ENCODE measurements at regions not wholly inside any gene's neighbourhood (a gene's known extent, or its start where the extent isn't known, plus 50 kb on each side); places are given as distances from the start of the nearest gene placed in this dataset.
"Not testable (repeated sequence)": the region's sequence is repeated elsewhere in the genome, so short reads cannot be mapped to it uniquely, and the experiment has no call there.

DNA sequence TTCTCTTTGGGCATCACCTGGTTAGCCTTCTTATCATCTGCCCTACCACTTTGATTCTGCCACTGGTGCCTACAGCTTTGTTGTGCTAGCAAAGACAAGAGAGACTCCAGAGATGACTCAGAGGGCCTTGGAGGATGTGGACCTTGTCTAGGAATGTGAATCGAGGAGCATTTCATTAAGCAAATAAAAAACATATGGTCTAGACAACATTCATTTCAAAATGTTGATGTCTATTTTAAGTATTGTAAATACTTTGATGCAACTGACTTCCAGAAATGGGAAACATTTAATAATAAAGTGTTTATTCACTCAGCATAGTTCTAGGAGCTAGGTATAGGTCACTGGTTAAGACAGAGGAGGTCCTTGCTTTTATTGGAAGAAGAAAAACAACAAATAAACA lies 195.5 kb downstream of the CDCA7 start:
- no peak for DNase-seq

DNA sequence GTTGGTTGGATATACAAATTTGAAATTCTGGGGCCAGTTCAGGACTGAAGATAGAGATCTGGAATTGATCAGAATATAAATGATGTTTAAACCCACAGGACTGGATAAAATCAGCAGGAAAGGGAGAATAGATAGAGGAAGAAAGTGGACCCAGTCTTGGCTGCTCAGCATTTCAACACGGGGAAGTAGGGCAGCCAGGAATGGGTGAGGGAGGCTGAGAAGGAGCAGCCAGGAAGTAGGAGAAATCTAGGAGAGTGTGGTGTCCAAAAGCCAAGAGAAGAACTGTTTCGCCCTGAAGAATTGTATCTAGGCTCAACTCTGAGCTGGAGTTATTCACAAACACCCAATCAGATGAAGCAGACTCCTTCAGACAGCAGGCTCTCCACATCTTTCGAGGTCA lies 197.9 kb downstream of the CDCA7 start:
- no peak for DNase-seq

DNA sequence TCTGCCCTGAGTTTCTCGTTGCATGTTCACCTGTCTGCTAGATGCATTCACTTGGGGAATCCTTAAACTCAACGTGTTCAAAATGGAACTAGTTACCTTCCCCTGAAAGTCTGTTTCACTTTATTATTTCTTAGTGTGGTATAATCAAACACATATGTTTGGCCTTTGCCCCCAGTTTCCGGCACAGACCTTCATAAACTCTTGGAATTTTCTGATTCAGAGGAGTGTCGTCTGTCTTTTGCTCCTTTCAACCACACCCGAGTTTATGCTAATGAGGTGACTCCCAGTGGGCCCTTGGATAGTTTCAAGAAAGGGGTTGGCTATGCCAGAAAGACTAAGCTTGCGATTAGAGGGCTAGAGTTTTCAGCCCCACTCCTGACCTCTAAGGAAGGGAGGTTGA lies 198.9 kb downstream of the CDCA7 start:
- no peak for DNase-seq

DNA sequence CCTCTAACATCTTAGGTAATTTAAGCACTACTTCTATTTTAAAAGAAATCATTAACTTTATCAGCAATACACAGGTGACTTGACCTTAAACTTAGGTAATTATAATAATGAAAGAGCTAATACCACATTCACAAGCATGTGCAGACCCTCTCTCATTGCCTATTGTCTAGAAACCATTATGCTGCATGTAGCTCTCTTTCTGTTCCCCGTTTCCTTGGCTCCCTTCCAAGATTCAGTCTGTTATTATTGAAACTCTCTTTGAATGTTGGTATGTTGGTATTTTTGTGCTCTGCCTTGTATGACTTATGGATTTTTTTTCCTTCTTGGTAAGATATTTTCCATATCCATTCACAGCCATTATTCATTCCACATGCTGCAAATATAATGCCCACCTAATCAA lies 201.2 kb downstream of the CDCA7 start:
- no peak for DNase-seq

DNA sequence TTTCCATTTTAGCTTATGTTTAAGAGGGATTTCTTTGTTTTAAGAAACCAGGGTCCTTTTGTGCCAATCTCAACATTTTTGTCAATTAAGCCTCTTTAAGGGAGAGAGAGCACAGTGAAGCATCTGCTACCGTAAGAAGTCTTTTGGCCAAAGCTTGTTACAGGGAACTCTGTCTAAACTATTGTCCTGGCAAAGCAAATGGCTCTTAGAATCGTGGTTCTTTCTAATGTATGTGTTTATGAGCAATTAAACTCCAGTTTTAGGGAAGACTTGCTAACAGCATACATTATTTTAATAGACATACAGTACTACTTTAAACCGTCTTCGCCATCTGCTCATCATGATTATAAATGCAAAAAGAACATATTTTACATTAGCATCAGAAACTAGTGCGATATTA lies 202.1 kb downstream of the CDCA7 start:
- DNase-seq = no peak

DNA sequence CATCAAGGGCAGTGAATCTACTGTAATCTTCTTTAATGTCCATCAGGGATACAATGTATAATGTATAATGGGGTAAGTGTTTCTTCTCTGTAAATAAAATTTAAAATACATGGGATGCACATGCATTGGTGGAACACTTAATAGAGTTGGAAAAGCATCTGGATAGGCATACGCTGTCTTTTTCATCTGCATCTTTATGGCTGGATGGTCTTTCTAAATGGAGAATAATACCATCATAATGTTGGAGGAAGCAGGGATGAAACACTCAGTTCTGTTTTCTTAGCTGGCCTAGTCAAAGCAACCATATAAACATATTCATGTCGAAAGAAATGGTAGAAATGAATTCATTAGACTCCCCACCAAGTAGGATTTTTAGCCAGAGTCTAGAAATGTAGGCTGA lies 202.8 kb downstream of the CDCA7 start:
- no peak for DNase-seq

DNA sequence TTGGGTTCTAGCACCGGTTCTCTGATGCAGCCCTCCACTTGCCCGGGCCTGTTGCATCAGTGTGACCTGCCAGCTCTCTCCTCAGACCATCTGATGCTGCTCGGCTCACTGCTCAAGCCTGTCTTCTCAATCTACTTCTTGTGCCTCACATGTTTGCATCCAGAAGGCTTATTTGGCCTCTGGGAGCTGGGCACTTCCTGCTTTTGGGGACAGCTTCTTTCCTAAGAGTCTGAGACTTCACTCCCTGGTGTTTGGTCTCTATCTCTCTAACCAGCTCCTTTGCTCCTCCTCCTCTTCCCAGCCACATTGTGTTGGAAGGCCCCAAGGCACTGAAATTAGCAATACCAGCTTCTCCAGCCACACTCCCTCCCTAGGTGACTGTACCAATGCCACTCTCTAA lies 212.8 kb downstream of the CDCA7 start:
- no peak for DNase-seq

DNA sequence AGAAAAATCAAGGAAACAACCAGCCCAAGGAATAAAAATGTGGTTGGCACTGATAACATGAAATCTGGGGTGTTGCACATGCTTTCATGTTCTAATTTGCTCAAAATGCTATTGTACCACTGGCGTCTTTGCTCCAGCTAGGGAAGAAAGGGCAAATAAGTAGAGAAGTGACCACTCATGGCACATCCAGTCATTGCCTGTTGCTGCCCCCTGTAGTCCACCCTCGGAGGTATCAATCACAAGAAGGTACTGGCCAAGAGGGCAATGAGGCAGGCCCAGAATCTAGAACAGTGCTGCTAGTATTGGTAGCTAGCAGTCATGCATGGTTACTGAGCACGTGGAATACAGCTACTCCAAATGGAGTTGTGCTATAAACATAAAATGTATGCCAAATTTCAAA lies 213.4 kb downstream of the CDCA7 start:
- DNase-seq = no peak

DNA sequence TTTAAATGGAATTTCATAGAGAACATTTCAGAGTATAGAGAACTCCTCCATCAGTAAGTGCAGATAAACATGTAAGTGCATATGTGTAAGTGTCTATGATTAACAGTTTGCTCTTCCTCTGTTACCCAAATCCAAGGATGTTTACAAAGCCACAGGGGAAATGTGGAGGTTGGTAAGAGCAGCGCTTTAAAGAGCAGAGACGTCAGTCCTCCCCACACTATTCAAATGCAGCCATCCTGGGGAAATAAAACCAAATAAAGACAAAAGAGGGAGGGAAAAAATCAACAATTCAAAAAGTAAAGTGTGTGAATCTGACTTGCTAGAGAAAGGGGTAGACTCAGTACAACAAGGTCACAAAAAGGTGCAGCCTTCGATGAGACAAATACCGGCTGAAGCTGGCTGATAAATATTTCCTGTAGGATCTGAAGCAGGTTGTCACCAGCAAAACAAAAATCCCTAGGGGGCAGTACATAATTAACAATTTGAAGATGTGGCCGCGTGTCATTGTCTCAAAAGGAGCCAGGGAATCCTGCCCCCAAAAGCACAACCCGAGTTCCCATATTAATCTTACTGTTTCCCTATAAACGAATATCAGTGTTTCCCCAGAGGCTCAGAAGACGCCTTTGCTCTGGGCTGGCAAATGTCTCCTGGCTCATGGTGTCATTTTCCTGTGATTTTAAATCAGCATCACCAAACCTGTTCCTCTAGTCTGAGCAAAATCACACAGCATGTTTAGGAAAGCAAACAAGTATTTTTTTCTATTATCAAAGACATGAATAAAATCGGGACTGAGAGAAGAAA lies 216.5 kb downstream of the CDCA7 start:
- DNase-seq = no peak

DNA sequence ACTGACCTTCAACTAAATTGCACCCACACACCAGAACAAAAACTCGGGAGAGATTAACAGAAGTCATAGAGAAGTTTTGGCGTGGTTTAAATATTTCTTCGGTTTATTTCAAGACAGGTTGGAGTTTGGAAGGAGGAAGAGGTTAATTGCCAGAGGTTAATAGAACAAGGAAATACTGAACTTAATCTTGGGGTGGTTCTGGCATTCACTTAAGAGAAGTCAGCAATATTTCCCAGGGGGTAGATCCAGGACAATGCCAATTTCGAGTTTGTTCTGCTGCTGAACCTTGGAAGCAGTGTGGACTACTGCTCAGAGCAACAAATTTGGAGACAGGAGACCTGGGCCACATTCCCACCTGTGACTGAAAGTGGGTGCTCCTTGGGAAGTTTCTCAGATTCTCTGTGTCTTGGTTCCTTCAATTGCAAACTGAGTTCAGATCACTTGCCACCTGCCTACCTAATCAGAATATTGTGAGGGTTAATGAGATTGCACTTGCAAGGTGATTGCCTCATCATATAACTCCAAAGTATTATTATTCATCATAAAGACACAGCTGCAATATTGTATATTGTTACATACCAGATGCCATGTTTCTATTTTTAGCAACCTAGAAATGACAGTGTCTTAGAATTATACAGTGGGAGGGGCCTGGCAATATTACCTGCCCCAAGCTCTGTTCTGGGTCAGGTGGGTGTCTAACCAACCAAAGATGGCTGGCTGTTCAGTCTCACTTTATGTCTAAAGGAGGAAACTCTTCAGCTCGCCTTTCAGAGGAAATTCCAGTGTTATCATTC lies 217.4 kb downstream of the CDCA7 start:
- DNase-seq = no peak

DNA sequence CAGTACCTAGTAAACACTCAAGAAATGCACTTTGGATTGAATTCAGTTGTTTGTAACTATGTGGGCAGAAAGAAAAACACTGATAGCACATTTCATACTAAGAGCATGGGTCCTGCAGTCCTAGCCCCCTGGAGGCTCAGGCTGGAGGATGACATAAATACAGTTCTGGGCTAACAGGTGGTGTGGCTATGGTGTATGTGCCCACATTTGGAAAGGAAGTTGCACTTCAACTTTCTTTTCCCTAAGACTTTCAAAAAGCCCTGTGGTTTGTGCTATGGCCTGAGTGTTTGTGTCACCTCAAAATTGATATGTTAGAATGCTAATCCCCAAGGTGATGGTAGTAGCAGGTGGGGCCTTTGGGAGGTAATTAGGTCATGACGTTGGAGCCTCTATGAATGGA lies 218.2 kb downstream of the CDCA7 start:
- DNase-seq = no peak

DNA sequence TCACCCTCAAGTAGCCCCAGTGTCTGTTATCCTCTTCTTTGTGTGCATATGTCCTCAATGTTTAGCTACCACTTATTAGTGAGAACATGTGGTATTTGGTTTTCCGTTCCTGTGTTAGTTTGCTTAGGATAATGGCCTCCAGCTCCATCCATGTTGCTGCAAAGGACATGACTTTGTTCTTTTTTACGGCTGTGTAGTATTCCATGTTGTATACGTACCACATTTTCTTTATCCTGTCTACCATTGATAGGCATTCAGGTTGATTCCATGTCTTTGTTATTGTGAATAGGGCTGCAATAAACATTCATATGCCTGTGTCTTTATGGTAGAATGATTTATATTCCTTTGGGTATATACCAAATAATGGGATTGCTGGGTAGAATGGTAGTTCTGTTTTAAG lies 219.1 kb downstream of the CDCA7 start:
- not testable (repeated sequence) for DNase-seq

DNA sequence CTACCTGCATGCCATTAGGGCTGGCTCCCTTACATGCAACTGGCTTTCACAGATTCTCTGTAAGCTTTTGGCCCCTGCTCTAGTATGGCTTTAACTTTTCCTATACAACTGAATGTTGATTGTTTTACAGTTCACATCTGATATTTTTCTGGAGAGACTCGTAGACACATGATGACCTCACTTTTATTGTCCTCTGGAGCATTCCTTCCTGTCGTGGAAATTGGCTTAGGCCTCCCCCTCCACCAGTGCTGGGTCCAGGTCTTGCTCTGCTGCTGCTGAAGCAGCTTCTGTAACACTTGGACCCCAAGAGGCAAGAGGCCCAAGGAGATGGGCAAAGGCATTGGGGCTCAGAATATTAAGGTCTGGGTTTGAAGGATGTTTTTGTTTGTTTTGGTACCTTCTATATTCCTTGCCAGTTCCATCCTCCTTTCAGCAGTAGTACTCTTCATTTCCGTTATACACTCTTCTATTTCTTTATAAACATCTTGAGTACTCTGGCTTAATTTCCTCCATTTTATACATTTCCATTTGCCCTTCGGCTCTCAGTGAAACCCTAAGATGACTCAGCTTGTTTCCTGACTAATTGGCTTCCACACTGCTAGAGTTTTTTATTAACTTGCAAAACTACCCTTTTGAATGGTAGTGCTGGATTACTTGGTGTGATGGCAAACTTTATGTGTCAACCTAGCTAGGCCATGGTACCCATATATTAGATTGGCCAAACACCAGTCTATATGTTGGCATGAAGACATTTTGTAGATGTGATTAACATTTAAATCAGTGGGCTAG lies 219.8 kb downstream of the CDCA7 start:
- no peak for DNase-seq

DNA sequence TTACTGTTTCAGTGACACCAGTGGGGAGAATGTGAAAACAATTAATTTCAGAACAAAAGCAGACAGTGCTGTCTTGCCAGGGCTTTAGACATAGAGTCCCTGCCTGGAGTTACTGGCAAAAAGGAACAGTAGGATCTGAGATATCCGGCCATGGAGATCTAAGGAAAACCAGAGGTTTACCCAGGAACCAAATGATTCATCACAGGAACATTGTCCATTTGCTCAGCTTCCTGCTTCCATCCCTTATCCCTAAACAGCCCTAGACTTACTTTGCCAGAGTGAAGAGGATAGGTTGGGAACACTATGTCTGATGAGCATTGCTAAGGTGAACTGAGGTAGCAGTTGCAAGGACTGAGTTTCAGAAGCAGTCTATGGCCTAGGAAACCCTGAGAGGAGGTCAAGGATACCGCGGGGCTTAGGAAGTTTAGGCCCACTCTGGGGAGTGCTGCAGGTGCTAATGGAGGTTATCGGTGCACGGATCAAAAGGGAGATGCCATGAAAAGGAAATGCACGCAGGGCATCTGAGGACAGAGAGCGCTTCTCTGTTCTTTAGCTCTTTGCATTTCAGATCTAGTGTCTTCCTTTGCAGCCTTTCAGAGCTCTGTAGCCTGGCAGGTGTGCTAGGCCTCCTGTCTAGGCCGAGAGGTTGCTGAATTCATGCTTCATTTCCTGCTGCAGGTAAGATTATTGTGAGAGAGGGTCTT lies 223.9 kb downstream of the CDCA7 start:
- DNase-seq = no peak

DNA sequence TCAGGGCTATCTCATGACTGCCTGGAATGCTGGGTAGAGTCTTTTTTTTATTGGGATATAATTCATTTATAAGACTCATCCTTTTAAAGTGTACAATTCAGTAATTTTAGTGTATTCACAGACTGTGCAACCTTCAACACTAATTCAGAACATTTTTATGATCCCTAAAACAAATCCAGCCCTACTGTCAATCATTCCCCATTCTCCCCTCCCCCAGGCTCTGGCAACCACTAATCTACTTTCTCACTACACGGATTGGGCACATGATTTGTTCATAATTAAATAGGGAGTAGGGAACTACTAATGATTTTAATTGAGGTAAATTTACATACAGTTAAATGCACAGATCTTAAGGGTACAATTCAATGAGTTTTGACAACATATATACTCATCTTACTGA lies 225.7 kb downstream of the CDCA7 start:
- DNase-seq = no peak

DNA sequence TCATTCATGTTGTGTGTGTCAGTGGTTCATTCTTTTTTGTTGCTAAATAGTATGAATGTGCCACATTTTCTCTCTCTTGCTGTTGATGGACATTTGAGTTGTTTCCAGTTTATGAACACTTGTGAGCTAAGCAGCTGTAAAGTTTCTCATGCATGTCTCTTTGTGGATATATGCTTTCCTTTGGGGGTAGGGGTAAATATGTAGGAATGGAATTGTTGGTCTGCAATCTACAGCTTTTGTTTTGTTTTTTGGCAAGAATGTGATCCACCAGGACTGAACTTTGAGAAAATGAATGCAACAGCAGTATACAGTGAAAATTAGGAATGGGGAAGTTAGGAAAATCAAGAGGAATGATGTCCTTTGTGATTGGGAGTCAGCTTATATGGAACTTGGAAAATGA lies 226.3 kb downstream of the CDCA7 start:
- DNase-seq = no peak

DNA sequence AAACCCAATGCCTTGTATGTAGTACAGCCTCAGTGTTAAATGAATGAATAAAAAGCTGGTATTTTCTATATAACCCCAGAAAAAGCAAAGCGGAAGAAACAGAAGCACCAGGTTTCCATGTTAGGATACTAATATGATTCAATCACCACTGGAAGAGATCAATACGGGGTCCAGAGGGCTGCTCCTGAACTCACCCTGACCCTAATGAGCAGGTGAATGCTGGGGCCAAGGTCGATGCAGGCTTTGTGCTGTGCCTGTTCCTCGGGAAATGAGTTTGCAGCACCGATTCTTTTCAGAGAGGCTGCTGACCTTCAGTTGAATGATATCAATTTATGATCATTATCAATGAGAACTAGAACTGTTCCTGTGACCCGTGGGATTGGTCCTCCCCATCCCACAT lies 228.5 kb downstream of the CDCA7 start:
- no peak for DNase-seq

DNA sequence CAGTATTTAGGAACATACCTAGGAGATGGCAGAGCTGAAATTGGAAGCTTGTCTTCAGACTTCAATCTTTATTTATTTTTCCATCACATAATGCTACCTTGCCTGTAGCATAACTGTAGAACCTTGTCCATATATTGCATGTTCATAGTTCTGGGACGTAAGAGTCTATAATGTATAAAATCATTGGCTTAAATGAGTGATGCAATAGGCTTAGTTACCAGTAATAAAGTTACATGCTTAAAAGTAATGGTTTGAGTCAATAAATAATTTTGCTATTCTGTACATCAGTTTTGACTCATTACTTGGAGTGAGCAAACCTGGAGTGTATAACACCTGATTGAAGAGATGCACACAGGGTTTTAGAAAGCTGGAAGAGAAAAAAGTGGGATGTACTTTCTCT lies 229.3 kb downstream of the CDCA7 start:
- DNase-seq = no peak

DNA sequence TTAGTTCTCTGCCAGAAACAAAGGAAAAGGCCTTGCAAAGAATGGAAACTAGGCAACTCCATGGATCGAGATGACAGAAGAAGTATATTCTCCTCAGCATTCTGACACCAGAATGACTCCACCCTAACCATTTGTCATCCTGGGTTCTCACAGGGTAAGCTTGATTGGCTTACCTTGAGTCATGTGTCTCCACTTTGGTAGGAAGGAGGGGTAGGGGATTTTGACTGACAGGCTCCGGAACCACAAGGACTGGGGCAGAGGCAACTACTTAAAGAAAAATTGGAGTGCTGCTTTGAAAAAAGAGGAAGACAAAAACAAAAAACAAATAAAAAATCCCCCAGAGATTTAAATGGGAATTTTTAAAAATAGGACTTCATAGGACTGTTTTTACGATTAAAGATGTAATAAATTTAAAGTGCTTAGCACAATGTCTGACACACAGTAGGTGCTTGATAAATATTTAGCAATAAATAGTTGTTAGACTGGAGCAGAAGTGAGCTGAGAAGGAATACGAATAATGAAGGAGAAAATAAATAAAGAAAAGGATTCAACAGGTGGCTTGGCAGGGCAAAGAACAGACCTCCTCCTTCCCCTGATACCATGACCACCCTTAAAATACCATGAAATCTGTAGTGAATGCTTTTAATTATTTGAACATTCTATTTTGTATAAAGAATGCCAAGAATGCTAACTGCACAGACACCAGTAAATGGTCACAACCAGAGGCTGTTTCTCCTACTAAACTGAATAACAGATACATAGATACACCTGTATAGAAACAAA lies 230.2 kb downstream of the CDCA7 start:
- no peak for DNase-seq

DNA sequence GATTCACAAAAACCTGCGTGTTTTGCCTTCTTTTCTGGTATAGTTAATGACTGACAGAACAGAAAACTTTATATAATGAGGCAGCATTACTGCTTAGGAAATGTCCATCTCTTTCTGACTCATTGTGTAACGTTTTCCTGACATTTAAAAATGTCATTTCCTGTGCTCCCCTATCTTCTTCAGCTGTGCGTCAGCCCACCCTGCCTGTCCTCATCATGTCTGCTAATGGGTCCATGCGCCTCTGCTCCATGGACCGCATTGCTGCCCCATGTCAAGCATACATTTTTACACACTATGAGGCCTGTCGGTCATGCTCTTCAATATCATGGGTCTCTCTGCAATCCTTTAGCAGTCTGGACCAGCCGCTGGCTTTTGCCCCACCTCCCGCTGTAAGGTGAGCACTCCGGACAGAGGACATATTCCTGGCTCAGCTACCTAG lies 234.3 kb downstream of the CDCA7 start:
- DNase-seq = no peak

DNA sequence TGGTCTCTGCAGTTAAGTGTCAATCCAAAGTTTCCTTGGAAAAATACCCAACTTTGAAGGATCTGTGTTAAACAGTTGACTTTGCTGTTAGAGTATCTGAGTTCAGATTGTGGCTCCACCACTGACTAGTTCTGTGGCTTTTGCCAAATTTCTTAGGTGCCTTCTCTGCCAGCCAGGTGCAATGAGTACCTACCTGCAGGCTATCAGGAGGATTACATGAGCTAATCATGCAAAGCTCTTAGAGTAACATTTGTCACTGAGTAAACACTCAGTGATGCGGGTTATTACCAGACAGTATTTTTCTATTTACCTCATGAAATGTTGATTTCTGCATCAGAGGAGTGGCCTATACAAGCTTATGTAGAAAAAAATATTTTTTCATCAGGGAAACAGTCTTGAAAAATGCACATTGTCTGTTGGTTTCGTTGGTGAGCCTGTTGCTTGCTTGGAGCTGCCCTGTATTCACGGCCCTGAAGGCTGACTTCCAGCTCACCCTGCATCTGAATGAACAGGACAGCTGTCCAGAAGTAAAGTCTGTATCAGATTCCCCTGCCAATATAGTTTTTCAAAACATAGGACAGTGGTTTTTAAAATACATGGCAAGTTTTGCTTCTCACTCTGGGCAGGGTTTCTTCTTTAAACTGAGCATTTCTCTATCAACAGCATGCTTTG lies 235.1 kb downstream of the CDCA7 start:
- DNase-seq = no peak
